SK-N-SH (cell line): ENCODE measurements at regions not wholly inside any gene's neighbourhood (a gene's known extent, or its start where the extent isn't known, plus 50 kb on each side); places are given as distances from the start of the nearest gene placed in this dataset.

Experiments used
- CTCF ChIP-seq: fragments of 200-600 bp; sonication (generic); IDR thresholded peaks from 2 replicates; pipeline ENCODE4 v1.6.1; 2017; ENCODE audit warnings: antibody characterized with exemption, mild to moderate bottlenecking, moderate library complexity
- ELF1 ChIP-seq: IDR thresholded peaks from 2 replicates; pipeline ENCODE4 v1.4.0; 2012
- EP300 ChIP-seq, 2 experiments: IDR thresholded peaks; 2 replicates each; pipeline versions ENCODE4 v1.4.0 to v1.6.1; 2012; ENCODE audit warnings: borderline replicate concordance in 1 of 2, low read depth in 1 of 2, low read length in 1 of 2
- EZH2phosphoT487 ChIP-seq: fragments of 200-600 bp; sonication (generic); IDR thresholded peaks from 2 replicates; pipeline ENCODE4 v1.6.1; 2017; ENCODE audit warnings: low read depth, mixed run types, mild to moderate bottlenecking, antibody characterized with exemption, moderate library complexity, borderline replicate concordance
- FOXJ3 ChIP-seq: sonication (generic); formaldehyde crosslinking; IDR thresholded peaks from 2 replicates; pipeline ENCODE4 v1.5.1; 2020; ENCODE audit warnings: mild to moderate bottlenecking, missing genetic modification reagents
- MAX ChIP-seq: IDR thresholded peaks from 2 replicates; pipeline ENCODE4 v1.4.0; 2012; ENCODE audit warnings: low read depth
- MXI1 ChIP-seq: IDR thresholded peaks from 2 replicates; pipeline ENCODE4 v1.6.1; 2012; ENCODE audit warnings: mild to moderate bottlenecking, low read depth, low read length, improper control_type of control experiment
- RXRA ChIP-seq: IDR thresholded peaks from 2 replicates; pipeline ENCODE4 v1.4.0; 2012; ENCODE audit warnings: low read depth, mild to moderate bottlenecking, borderline replicate concordance
- SMC3 ChIP-seq: IDR thresholded peaks from 2 replicates; pipeline ENCODE4 v1.6.1; 2012; ENCODE audit warnings: low read depth, low read length, improper control_type of control experiment
- TF ChIP-seq, protein P1 (sequence below): IDR thresholded peaks from 2 replicates; pipeline ENCODE4 v1.4.0; 2012; ENCODE audit warnings: low read depth, borderline replicate concordance

- TF ChIP-seq EZH2phosphoT487: no peak
- no peak for TF ChIP-seq CTCF
- no peak for TF ChIP-seq EP300 (IDR thresholded peaks at IDR 0.05; ENCODE audit: borderline replicate concordance in 1 of 2, low read depth in 1 of 2, low read length in 1 of 2)
- TF ChIP-seq, protein P1, sequence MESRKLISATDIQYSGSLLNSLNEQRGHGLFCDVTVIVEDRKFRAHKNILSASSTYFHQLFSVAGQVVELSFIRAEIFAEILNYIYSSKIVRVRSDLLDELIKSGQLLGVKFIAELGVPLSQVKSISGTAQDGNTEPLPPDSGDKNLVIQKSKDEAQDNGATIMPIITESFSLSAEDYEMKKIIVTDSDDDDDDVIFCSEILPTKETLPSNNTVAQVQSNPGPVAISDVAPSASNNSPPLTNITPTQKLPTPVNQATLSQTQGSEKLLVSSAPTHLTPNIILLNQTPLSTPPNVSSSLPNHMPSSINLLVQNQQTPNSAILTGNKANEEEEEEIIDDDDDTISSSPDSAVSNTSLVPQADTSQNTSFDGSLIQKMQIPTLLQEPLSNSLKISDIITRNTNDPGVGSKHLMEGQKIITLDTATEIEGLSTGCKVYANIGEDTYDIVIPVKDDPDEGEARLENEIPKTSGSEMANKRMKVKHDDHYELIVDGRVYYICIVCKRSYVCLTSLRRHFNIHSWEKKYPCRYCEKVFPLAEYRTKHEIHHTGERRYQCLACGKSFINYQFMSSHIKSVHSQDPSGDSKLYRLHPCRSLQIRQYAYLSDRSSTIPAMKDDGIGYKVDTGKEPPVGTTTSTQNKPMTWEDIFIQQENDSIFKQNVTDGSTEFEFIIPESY: no peak
- no peak for TF ChIP-seq MAX
- TF ChIP-seq SMC3: no peak
- TF ChIP-seq FOXJ3: no peak
- no peak for TF ChIP-seq ELF1
- TF ChIP-seq MXI1: no peak
- no peak for TF ChIP-seq RXRA
Measured at GRCh38 chr11:134866981-134867675, 455.1 kb upstream of the B3GAT1 start.
